Osteocyte (in vitro differentiated cells): ENCODE measurements at regions not wholly inside any gene's neighbourhood (a gene's known extent, or its start where the extent isn't known, plus 50 kb on each side); places are given as distances from the start of the nearest gene placed in this dataset.

Source experiments
- DNase-seq: peaks from one replicate; pipeline ENCODE4 v3.0.0; 2021; ENCODE audit warnings: mixed read lengths; ENCODE audit not compliant: unreplicated experiment; ENCODE audit errors: extremely low spot score
- H3K27ac Mint-ChIP-seq: one replicate; pipeline ENCODE4 v1.8.0; 2021; ENCODE audit warnings: mild to moderate bottlenecking, mixed read lengths; ENCODE audit not compliant: unreplicated experiment
- H3K27me3 Mint-ChIP-seq: one replicate; pipeline ENCODE4 v1.8.0; 2021; ENCODE audit warnings: mixed read lengths; ENCODE audit not compliant: unreplicated experiment
- H3K36me3 Mint-ChIP-seq: one replicate; pipeline ENCODE4 v1.8.0; 2021; ENCODE audit warnings: mixed read lengths; ENCODE audit not compliant: unreplicated experiment
- H3K4me1 Mint-ChIP-seq: one replicate; pipeline ENCODE4 v1.8.0; 2021; ENCODE audit warnings: mixed read lengths; ENCODE audit not compliant: unreplicated experiment
- H3K4me3 Mint-ChIP-seq: one replicate; pipeline ENCODE4 v1.8.0; 2021; ENCODE audit warnings: mild to moderate bottlenecking, moderate library complexity, mixed read lengths; ENCODE audit not compliant: unreplicated experiment
- H3K9me3 Mint-ChIP-seq: one replicate; pipeline ENCODE4 v1.8.0; 2021; ENCODE audit warnings: mixed read lengths; ENCODE audit not compliant: unreplicated experiment
- TF ChIP-seq, protein P1 (sequence below): fragments of 200-600 bp; sonication (generic); IDR thresholded peaks from 2 replicates; pipeline ENCODE4 v1.5.0; 2021; ENCODE audit warnings: antibody characterized with exemption, mild to moderate bottlenecking, moderate library complexity

DNA sequence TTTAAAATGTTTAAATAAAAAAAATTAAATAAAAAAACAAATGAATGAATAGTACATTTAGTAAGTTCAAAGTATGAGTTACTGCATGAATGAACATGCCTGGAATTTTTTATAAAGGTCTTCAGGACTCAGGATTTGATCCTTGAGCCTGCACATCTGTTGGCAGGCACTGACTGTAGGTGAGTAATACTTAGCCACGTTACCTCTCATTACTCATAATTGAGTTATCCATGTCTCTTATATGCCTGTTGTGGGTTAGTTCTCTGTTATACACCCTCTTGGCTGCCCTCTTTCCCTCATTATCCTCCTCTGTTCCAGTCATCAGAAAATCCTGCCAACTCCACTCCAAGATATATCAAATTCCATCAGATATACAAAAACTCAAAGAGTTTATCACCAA lies 276.0 kb downstream of the FBXW7 start:
- TF ChIP-seq, protein P1, sequence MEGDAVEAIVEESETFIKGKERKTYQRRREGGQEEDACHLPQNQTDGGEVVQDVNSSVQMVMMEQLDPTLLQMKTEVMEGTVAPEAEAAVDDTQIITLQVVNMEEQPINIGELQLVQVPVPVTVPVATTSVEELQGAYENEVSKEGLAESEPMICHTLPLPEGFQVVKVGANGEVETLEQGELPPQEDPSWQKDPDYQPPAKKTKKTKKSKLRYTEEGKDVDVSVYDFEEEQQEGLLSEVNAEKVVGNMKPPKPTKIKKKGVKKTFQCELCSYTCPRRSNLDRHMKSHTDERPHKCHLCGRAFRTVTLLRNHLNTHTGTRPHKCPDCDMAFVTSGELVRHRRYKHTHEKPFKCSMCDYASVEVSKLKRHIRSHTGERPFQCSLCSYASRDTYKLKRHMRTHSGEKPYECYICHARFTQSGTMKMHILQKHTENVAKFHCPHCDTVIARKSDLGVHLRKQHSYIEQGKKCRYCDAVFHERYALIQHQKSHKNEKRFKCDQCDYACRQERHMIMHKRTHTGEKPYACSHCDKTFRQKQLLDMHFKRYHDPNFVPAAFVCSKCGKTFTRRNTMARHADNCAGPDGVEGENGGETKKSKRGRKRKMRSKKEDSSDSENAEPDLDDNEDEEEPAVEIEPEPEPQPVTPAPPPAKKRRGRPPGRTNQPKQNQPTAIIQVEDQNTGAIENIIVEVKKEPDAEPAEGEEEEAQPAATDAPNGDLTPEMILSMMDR, result no peak
- Mint-ChIP-seq H3K36me3 (no peaks in the 10 kb centered on the region), H3K4me1 (peaks cover 10% of the 10 kb centered on the region), H3K27me3 (peaks cover 2% of the 10 kb centered on the region), H3K4me3 (no peak overlapping the region), H3K9me3 (no peaks in the 10 kb centered on the region), H3K27ac (no peak overlapping the region)
- no peak for DNase-seq

DNA sequence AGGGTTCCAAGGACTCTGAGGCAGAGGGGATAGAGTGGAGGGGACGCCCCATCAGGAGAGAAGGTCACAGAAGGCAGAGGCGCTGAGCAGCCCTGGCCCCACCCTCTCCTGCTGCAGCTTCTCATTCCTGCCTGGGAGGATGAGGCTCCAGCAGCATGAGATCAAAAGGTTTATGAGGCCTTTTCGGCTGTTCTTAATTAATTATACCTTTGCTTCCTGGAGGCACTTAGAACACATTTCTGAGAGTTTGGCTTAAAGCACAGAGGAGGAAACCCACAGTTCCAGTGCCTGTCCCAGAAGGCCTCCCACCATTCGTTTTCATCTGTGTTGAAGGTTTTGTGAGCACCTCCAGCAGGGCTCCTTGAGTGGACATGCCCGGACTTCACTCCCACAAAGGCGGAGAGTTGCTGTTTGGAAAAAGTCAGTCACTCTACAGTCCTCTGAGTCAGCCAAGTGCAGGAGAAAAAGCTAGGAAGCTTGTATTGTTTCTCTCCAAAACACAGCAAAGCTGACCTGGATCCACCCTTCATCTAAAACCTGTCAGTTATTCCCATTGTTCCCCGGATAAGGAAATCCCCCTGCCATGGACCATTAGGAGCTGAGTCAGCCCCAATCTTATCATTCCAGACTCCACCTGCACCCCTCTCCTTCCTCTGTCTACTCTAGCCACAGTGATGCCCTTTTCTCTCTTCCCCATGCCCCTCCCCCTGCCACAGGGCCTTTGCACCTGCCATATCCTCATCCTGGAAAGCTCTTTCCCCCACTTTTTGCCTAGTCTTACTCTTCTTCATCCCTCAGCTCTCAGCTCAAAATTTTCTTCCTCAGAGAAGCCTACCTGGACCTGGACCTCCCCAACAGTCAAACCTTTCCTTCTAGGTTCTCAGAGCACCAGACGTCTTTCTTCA lies 276.8 kb downstream of the FBXW7 start:
- peaks cover 7% of the 10 kb centered on the region for H3K4me1 Mint-ChIP-seq
- no peak for DNase-seq
- peak overlapping the region; percentile 50 for H3K27ac Mint-ChIP-seq
- peaks cover 1% of the 10 kb centered on the region for H3K9me3 Mint-ChIP-seq
- TF ChIP-seq, protein P1, result no peak
- no peak overlapping the region for H3K4me3 Mint-ChIP-seq
- H3K36me3 Mint-ChIP-seq, result peaks cover under 1% of the 10 kb centered on the region
- peaks cover 3% of the 10 kb centered on the region for H3K27me3 Mint-ChIP-seq

DNA sequence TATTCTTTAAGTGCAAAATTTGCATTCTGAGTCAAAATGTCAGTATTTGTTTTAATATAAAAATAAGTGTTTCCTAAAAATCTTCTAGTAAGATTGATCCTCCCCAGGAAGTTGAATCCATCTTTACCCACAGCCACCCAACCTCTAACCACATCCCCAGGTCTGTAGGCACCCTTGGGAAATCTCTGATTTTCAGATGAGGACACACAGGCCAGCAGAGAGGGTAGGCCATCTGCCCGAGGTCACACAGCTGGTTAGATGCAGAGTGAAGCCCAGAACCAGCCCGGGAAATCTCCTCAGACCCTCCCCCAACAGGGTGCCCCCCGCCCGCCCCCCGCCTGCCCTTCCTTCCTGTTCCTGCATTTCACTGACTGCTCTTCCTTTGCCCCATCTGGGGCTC lies 277.5 kb downstream of the FBXW7 start:
- TF ChIP-seq, protein P1, result no peak
- Mint-ChIP-seq H3K4me1 (peaks cover 7% of the 10 kb centered on the region), H3K36me3 (peaks cover 4% of the 10 kb centered on the region), H3K27me3 (peaks cover 5% of the 10 kb centered on the region), H3K4me3 (no peak overlapping the region), H3K9me3 (peaks cover 4% of the 10 kb centered on the region), H3K27ac (no peak overlapping the region)
- no peak for DNase-seq

DNA sequence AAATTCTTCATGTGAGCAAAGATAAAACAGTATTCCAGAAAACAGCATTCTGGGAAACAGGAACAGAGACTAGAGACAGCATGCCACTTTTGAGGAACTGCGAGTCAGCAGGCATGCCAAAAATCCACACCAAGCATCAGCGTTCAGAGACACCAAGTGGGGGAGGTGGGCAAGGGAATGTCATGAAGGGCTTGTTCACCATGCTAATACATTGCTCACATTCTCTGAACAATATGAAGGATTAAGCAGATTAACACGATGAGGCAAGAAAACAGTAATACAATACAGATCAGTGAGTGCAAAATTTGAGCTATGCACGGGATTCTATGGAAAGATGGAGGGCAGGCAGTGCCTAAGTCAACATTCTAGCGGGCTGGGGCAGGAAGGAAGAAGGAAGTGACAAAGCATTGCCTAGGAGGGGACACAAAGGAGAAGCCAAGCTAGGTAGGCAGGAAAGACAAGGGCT lies 278.3 kb downstream of the FBXW7 start:
- Mint-ChIP-seq H3K9me3 (peaks cover 10% of the 10 kb centered on the region), H3K4me1 (peaks cover 7% of the 10 kb centered on the region), H3K4me3 (no peak overlapping the region), H3K36me3 (peaks cover 4% of the 10 kb centered on the region), H3K27ac (no peak overlapping the region), H3K27me3 (peaks cover 9% of the 10 kb centered on the region)
- TF ChIP-seq, protein P1, result no peak
- no peak for DNase-seq

DNA sequence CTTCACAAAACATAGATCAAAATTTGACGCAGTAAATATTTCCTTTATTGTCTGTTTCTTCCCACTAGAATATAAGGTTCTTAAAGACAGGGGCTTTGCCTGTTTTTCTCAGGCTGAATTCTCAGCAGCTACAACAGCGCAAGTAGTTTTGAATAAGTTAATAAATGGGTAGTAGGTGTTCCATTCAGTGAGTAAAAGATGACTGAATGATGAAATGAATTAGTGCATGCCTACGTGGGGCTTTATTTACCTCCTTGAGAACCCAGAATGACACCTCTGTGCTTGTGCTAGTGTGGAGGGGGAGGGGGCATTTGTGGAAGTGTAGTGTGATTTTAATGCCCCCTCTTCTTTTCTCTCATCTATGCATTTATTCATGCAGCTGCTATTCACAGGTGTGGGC lies 278.9 kb downstream of the FBXW7 start:
- H3K27me3 Mint-ChIP-seq, result peaks cover 9% of the 10 kb centered on the region
- peaks cover 4% of the 10 kb centered on the region for H3K36me3 Mint-ChIP-seq
- no peak for DNase-seq
- peaks cover 14% of the 10 kb centered on the region for H3K9me3 Mint-ChIP-seq
- TF ChIP-seq, protein P1, result no peak
- peaks cover 7% of the 10 kb centered on the region for H3K4me1 Mint-ChIP-seq
- H3K27ac Mint-ChIP-seq, result no peak overlapping the region
- H3K4me3 Mint-ChIP-seq, result no peak overlapping the region
